GM12872 (cell line): ENCODE measurements at regions not wholly inside any gene's neighbourhood (a gene's known extent, or its start where the extent isn't known, plus 50 kb on each side); places are given as distances from the start of the nearest gene placed in this dataset.

ENCODE experiments used
- CTCF ChIP-seq: IDR thresholded peaks from 3 replicates; pipeline ENCODE4 v1.5.1; 2011; ENCODE audit warnings: low read depth, mild to moderate bottlenecking, low read length, moderate library complexity; ENCODE audit not compliant: insufficient read depth

- no peak for TF ChIP-seq CTCF
Measured at GRCh38 chr16:59688006-59688405, 953.9 kb upstream of the GOT2 start.

- no peak for TF ChIP-seq CTCF
Measured at GRCh38 chr16:59686405-59686804, 952.3 kb upstream of the GOT2 start.

- no peak for TF ChIP-seq CTCF
Measured at GRCh38 chr16:59684911-59685310, 950.8 kb upstream of the GOT2 start.

GRCh38 chr16:59683709-59684108 is 949.6 kb upstream of the GOT2 start:
- TF ChIP-seq CTCF = no peak

- no peak for TF ChIP-seq CTCF
Measured at GRCh38 chr16:59665618-59666220, 931.6 kb upstream of the GOT2 start.

- no peak for TF ChIP-seq CTCF
Measured at GRCh38 chr16:59658572-59658971, 924.5 kb upstream of the GOT2 start.

GRCh38 chr16:59655031-59655430 is 920.9 kb upstream of the GOT2 start:
- no peak for TF ChIP-seq CTCF
